OCI-LY1 (cell line): ENCODE measurements at regions not wholly inside any gene's neighbourhood (a gene's known extent, or its start where the extent isn't known, plus 50 kb on each side); places are given as distances from the start of the nearest gene placed in this dataset.

Source experiments
- H2AFZ ChIP-seq: fragments of 200-600 bp; sonication (generic), shearing (Covaris generic); 2 replicates; pipeline ENCODE4 v1.6.0; 2014; ENCODE audit warnings: antibody characterized with exemption, mild to moderate bottlenecking, low read length
- H3F3A ChIP-seq: fragments of 200-600 bp; sonication (generic), shearing (Covaris generic); 2 replicates; pipeline ENCODE4 v1.6.0; 2014; ENCODE audit warnings: mild to moderate bottlenecking, antibody characterized with exemption, low read length, moderate library complexity; ENCODE audit not compliant: insufficient read depth
- H3K27ac ChIP-seq: fragments of 200-600 bp; sonication (generic); 2 replicates; pipeline ENCODE4 v1.5.1; 2014; ENCODE audit warnings: low read length, mixed run types, mild to moderate bottlenecking, low read depth; ENCODE audit not compliant: poor library complexity, severe bottlenecking
- H3K27me3 ChIP-seq: fragments of 200-600 bp; sonication (generic); 2 replicates; pipeline ENCODE4 v1.6.0; 2014; ENCODE audit warnings: antibody characterized with exemption, mild to moderate bottlenecking, low read length, moderate library complexity; ENCODE audit not compliant: insufficient read depth
- H3K36me3 ChIP-seq: fragments of 200-600 bp; sonication (generic); 2 replicates; pipeline ENCODE4 v1.6.1; 2014; ENCODE audit warnings: mild to moderate bottlenecking, antibody characterized with exemption, low read length, moderate library complexity, mixed read lengths; ENCODE audit not compliant: insufficient read depth
- H3K4me1 ChIP-seq: fragments of 200-600 bp; sonication (generic); 2 replicates; pipeline ENCODE4 v1.5.1; 2014; ENCODE audit warnings: mild to moderate bottlenecking, low read length, moderate library complexity; ENCODE audit not compliant: insufficient read depth, severe bottlenecking
- H3K4me2 ChIP-seq: fragments of 200-600 bp; sonication (generic), shearing (Covaris generic); 2 replicates; pipeline ENCODE4 v1.6.1; 2014; ENCODE audit warnings: low read length
- H3K4me3 ChIP-seq: fragments of 200-600 bp; sonication (generic); 2 replicates; pipeline ENCODE4 v1.5.1; 2014; ENCODE audit warnings: low read length, low read depth, mild to moderate bottlenecking, mixed read lengths; ENCODE audit not compliant: poor library complexity, severe bottlenecking
- H3K79me2 ChIP-seq: fragments of 200-600 bp; shearing (Covaris generic); 2 replicates; pipeline ENCODE4 v1.6.1; 2016; ENCODE audit warnings: mixed run types, low read length, mixed read lengths; ENCODE audit not compliant: insufficient read depth
- H3K9ac ChIP-seq: fragments of 200-600 bp; sonication (generic), shearing (Covaris generic); 2 replicates; pipeline ENCODE4 v1.6.1; 2014; ENCODE audit warnings: mild to moderate bottlenecking, low read length, mixed read lengths
- H3K9me2 ChIP-seq: fragments of 200-600 bp; sonication (generic), shearing (Covaris generic); 2 replicates; pipeline ENCODE4 v1.6.1; 2014; ENCODE audit warnings: low read depth, mild to moderate bottlenecking, low read length, mixed read lengths
- H3K9me3 ChIP-seq: fragments of 200-600 bp; shearing (Covaris generic); 2 replicates; pipeline ENCODE4 v1.6.1; 2014; ENCODE audit warnings: low read length, mixed read lengths
- H4K20me1 ChIP-seq: fragments of 200-600 bp; sonication (generic), shearing (Covaris generic); 2 replicates; pipeline ENCODE4 v1.6.0; 2016; ENCODE audit warnings: mild to moderate bottlenecking, low read length; ENCODE audit not compliant: insufficient read depth
- CTCF ChIP-seq: fragments of 200-600 bp; sonication (generic), shearing (Covaris generic); IDR thresholded peaks from 2 replicates; pipeline ENCODE4 v1.5.1; 2017; ENCODE audit warnings: mild to moderate bottlenecking, antibody characterized with exemption, low read length, moderate library complexity, mixed read lengths
- EZH2 ChIP-seq: fragments of 200-600 bp; sonication (generic), shearing (Covaris generic); IDR thresholded peaks from 2 replicates; pipeline ENCODE4 v1.8.0; 2017; ENCODE audit warnings: borderline replicate concordance, mixed run types, mild to moderate bottlenecking, antibody characterized with exemption, low read length, moderate library complexity, mixed read lengths

DNA sequence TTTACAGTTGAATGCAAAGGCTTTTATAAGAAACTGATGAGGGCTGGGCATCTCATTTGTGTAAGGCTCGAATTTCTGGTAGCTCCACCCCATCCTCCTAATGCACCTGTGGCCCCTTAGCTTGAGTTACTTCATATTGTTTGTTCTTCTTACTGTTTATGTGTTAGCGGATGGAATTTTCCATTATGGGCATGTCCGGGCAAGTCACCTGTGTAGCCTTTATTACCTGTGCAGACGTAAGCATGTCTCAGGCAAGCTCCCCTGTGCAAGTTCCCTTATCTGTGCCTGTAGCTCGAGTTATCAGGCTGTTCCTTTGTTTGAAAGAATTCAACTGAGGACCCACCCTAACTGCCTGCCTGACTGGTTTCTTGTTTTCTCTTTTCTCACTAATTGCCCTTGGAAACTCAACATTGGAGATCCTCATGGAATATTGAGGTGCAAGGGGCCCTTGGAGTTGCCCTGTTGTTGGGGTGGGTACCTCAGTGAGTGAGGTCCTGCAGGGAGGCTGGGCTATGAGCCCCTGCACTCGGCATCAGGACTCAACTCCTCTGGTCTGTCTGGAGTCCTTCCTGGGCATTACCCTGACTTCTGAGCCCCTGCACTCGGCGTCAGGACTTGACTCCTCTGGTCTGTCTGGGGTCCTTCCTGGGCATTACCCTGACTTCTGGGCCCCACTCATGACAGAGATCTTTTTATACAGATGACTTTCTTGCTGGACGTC lies 207.9 kb upstream of the SULF2 start:
- Histone ChIP-seq H3F3A (no peaks in the 10 kb centered on the region), H2AFZ (no peak overlapping the region), H4K20me1 (no peaks in the 10 kb centered on the region), H3K36me3 (no peaks in the 10 kb centered on the region), H3K9ac (no peak overlapping the region), H3K9me2 (no peaks in the 10 kb centered on the region), H3K9me3 (no peaks in the 10 kb centered on the region), H3K27me3 (no peaks in the 10 kb centered on the region; the same call in 1 of the 2 replicates), H3K4me1 (no peaks in the 10 kb centered on the region), H3K27ac (no peak overlapping the region), H3K79me2 (no peaks in the 10 kb centered on the region), H3K4me2 (no peak overlapping the region), H3K4me3 (no peak overlapping the region)
- no peak for TF ChIP-seq EZH2
- TF ChIP-seq CTCF, result no peak

- H3K9ac ChIP-seq, result no peak overlapping the region
- no peak overlapping the region for H3K4me2 ChIP-seq
- H3K4me1 ChIP-seq, result no peaks in the 10 kb centered on the region
- no peak overlapping the region for H2AFZ ChIP-seq
- H3K36me3 ChIP-seq, result no peaks in the 10 kb centered on the region
- H3K9me2 ChIP-seq, result no peaks in the 10 kb centered on the region
- H3K79me2 ChIP-seq, result no peaks in the 10 kb centered on the region
- no peaks in the 10 kb centered on the region for H3F3A ChIP-seq
- no peak overlapping the region for H3K27ac ChIP-seq
- H3K4me3 ChIP-seq, result no peak overlapping the region
- H3K9me3 ChIP-seq, result no peaks in the 10 kb centered on the region
- TF ChIP-seq EZH2 (no peak), CTCF (no peak)
- H4K20me1 ChIP-seq, result no peaks in the 10 kb centered on the region
- no peaks in the 10 kb centered on the region; the same call in 1 of the 2 replicates for H3K27me3 ChIP-seq
Measured at GRCh38 chr20:47991875-47992488, 206.7 kb upstream of the SULF2 start.

DNA sequence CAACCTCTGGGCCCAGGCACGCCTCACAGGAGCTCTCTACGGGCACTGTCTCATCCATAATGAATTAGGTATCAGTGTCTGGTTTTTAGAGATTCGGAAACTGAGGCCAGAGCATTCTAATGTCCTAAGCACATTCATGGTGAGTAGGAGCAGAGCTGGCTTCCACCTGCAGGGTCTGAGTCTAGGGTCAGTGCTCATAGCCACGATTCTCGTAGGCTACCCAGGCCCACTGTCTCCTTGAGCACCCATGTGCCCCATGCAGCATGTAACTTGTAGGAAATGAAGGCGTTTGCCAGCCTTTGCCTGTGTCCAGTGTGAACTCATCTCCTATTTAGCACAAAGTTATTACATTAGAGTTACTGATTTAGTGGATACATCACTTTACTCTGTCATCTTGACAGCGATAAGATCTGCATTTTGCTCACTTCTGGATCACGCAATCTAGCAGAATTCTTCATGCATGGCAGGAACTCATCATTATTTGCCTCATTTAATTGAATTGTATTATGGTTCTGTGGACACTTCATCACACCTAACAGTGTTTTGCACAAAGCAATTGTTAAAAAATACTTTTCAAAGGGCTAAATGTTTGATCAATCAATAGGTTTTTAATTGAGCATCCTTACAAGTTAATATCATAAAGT lies 205.3 kb upstream of the SULF2 start:
- Histone ChIP-seq H3F3A (no peaks in the 10 kb centered on the region), H3K4me2 (no peak overlapping the region), H3K36me3 (no peaks in the 10 kb centered on the region), H4K20me1 (no peaks in the 10 kb centered on the region), H2AFZ (no peak overlapping the region), H3K27me3 (no peaks in the 10 kb centered on the region; the same call in 1 of the 2 replicates), H3K9me3 (no peaks in the 10 kb centered on the region), H3K79me2 (no peaks in the 10 kb centered on the region), H3K4me1 (no peaks in the 10 kb centered on the region), H3K4me3 (no peak overlapping the region), H3K27ac (no peak overlapping the region), H3K9me2 (no peaks in the 10 kb centered on the region), H3K9ac (no peak overlapping the region)
- TF ChIP-seq CTCF, result no peak
- TF ChIP-seq EZH2, result no peak
